ENCODE measurements at regions not wholly inside any gene's neighbourhood (a gene's known extent, or its start where the extent isn't known, plus 50 kb on each side); places are given as distances from the start of the nearest gene placed in this dataset.

DNA sequence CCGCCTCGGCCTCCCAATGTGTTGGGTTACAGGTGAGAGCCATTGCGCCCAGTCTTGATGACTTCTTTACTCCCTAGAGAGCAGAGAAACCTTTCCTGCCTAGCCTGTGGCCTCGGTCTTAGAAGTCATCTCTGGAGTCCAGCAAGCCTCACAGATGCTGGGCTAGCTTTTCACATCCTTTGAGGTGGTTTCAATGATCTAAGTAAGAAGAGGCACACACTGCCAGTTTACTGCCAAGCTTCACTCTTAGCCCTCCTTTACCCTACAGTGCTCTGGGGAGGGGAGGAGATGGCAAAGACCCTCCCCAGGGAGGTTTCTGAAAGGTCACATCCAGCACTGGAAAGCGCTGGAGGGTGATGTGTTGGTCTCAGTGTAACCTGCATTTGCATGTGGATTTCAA lies 304.8 kb downstream of the PCNX1 start:
- Histone ChIP-seq H3K4me2 (ENCODE audit: insufficient read depth, low read length) (no peak overlapping the region), H3K4me1 (replicated peaks in 1 of 2; ENCODE audit: control insufficient read depth in 2 of 2, insufficient read depth in 2 of 2, low read length in 2 of 2) (no peaks in the 10 kb centered on the region; a peak in 1 of 5 replicates), H3K27ac (ENCODE audit: extremely low read depth, low read depth, low read length) (no peak overlapping the region), H3K27me3 (ENCODE audit: control insufficient read depth in 2 of 2, insufficient read depth in 2 of 2, low read length in 2 of 2) (no peaks in the 10 kb centered on the region; a peak in 1 of 5 replicates), H3K79me2 (ENCODE audit: control insufficient read depth, insufficient read depth, low read length) (no peaks in the 10 kb centered on the region), H3K36me3 (ENCODE audit: control insufficient read depth, insufficient read depth, low read length) (no peaks in the 10 kb centered on the region), H3K9ac (ENCODE audit: insufficient read depth in 1 of 2, low read depth in 2 of 2, low read length in 2 of 2) (no peak overlapping the region), H4K20me1 (replicated peaks; ENCODE audit: control insufficient read depth, insufficient read depth, low read length) (no peaks in the 10 kb centered on the region), H3K4me3 (no peak overlapping the region), H2AFZ (ENCODE audit: low read depth, low read length) (no peak overlapping the region), H3K9me1 (ENCODE audit: control insufficient read depth, insufficient read depth, low read length) (no peaks in the 10 kb centered on the region), H3K9me3 (replicated peaks; ENCODE audit: control insufficient read depth, insufficient read depth, low read depth, low read length) (no peaks in the 10 kb centered on the region)
- in situ Hi-C loops (cut with MboI): no loop called here
- FAIRE-seq (no peak), DNase-seq (ENCODE audit: extremely low read depth in 1 of 4, low spot score in 3 of 4) (no peak), ATAC-seq (no peak)
- no TSS peak for BruUV-seq (replicated peaks)
- intact Hi-C loops (cut with micrococcal nuclease): no loop called here
- POLR2A ChIA-PET: no interaction called here
- 21% methylated on average over 5 of the region's 5 CpGs for WGBS (ENCODE audit: insufficient coverage, low coverage, missing lambda C conversion rate)
- CTCF ChIA-PET (ENCODE audit: low intra/inter-chr PET ratio): no interaction called here
- TF ChIP-seq, protein P1, sequence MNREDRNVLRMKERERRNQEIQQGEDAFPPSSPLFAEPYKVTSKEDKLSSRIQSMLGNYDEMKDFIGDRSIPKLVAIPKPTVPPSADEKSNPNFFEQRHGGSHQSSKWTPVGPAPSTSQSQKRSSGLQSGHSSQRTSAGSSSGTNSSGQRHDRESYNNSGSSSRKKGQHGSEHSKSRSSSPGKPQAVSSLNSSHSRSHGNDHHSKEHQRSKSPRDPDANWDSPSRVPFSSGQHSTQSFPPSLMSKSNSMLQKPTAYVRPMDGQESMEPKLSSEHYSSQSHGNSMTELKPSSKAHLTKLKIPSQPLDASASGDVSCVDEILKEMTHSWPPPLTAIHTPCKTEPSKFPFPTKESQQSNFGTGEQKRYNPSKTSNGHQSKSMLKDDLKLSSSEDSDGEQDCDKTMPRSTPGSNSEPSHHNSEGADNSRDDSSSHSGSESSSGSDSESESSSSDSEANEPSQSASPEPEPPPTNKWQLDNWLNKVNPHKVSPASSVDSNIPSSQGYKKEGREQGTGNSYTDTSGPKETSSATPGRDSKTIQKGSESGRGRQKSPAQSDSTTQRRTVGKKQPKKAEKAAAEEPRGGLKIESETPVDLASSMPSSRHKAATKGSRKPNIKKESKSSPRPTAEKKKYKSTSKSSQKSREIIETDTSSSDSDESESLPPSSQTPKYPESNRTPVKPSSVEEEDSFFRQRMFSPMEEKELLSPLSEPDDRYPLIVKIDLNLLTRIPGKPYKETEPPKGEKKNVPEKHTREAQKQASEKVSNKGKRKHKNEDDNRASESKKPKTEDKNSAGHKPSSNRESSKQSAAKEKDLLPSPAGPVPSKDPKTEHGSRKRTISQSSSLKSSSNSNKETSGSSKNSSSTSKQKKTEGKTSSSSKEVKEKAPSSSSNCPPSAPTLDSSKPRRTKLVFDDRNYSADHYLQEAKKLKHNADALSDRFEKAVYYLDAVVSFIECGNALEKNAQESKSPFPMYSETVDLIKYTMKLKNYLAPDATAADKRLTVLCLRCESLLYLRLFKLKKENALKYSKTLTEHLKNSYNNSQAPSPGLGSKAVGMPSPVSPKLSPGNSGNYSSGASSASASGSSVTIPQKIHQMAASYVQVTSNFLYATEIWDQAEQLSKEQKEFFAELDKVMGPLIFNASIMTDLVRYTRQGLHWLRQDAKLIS (CRISPR knock-in tag; IDR thresholded peaks at IDR 0.05): no peak
- TF ChIP-seq ZC3H4 (CRISPR knock-in tag; IDR thresholded peaks at IDR 0.05; ENCODE audit: borderline replicate concordance) (no peak), SAFB (IDR thresholded peaks at IDR 0.05; ENCODE audit: borderline replicate concordance, low read depth, low read length) (no peak), ZEB2 (IDR thresholded peaks at IDR 0.05) (no peak), TOE1 (IDR thresholded peaks at IDR 0.05; ENCODE audit: borderline replicate concordance) (no peak), TOE1 (CRISPR knock-in tag; IDR thresholded peaks at IDR 0.05; ENCODE audit: borderline replicate concordance, low read depth) (no peak), SUPT5H (IDR thresholded peaks at IDR 0.05) (no peak)
- TF ChIP-seq, protein P2, sequence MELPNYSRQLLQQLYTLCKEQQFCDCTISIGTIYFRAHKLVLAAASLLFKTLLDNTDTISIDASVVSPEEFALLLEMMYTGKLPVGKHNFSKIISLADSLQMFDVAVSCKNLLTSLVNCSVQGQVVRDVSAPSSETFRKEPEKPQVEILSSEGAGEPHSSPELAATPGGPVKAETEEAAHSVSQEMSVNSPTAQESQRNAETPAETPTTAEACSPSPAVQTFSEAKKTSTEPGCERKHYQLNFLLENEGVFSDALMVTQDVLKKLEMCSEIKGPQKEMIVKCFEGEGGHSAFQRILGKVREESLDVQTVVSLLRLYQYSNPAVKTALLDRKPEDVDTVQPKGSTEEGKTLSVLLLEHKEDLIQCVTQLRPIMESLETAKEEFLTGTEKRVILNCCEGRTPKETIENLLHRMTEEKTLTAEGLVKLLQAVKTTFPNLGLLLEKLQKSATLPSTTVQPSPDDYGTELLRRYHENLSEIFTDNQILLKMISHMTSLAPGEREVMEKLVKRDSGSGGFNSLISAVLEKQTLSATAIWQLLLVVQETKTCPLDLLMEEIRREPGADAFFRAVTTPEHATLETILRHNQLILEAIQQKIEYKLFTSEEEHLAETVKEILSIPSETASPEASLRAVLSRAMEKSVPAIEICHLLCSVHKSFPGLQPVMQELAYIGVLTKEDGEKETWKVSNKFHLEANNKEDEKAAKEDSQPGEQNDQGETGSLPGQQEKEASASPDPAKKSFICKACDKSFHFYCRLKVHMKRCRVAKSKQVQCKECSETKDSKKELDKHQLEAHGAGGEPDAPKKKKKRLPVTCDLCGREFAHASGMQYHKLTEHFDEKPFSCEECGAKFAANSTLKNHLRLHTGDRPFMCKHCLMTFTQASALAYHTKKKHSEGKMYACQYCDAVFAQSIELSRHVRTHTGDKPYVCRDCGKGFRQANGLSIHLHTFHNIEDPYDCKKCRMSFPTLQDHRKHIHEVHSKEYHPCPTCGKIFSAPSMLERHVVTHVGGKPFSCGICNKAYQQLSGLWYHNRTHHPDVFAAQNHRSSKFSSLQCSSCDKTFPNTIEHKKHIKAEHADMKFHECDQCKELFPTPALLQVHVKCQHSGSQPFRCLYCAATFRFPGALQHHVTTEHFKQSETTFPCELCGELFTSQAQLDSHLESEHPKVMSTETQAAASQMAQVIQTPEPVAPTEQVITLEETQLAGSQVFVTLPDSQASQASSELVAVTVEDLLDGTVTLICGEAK (IDR thresholded peaks at IDR 0.05): no peak
- TF ChIP-seq, protein P2 (CRISPR knock-in tag; IDR thresholded peaks at IDR 0.05): no peak
- TF ChIP-seq, protein P3, sequence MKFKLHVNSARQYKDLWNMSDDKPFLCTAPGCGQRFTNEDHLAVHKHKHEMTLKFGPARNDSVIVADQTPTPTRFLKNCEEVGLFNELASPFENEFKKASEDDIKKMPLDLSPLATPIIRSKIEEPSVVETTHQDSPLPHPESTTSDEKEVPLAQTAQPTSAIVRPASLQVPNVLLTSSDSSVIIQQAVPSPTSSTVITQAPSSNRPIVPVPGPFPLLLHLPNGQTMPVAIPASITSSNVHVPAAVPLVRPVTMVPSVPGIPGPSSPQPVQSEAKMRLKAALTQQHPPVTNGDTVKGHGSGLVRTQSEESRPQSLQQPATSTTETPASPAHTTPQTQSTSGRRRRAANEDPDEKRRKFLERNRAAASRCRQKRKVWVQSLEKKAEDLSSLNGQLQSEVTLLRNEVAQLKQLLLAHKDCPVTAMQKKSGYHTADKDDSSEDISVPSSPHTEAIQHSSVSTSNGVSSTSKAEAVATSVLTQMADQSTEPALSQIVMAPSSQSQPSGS (CRISPR knock-in tag; IDR thresholded peaks at IDR 0.05): no peak

All from K562 (cell line).